ENCODE measurements at regions not wholly inside any gene's neighbourhood (a gene's known extent, or its start where the extent isn't known, plus 50 kb on each side); places are given as distances from the start of the nearest gene placed in this dataset.

GRCh38 chr14:85420707-85421106 lies 109.2 kb upstream of the FLRT2 start:
- ATAC-seq (no peak), DNase-seq (ENCODE audit: low spot score) (no peak)
- TF ChIP-seq E2F1 (CRISPR knock-in tag; IDR thresholded peaks at IDR 0.05) (no peak), USF1 (CRISPR knock-in tag; IDR thresholded peaks at IDR 0.05) (no peak), SP1 (CRISPR knock-in tag; conservative IDR thresholded peaks at IDR 0.05) (no peak), ZSCAN18 (CRISPR knock-in tag; IDR thresholded peaks at IDR 0.05) (no peak), ATF3 (CRISPR knock-in tag; conservative IDR thresholded peaks at IDR 0.05) (no peak), PRDM15 (CRISPR knock-in tag; IDR thresholded peaks at IDR 0.05) (no peak), MYBL2 (CRISPR knock-in tag; IDR thresholded peaks at IDR 0.05) (no peak), ZNF281 (CRISPR knock-in tag; IDR thresholded peaks at IDR 0.05) (no peak), SMAD3 (CRISPR knock-in tag; IDR thresholded peaks at IDR 0.05; ENCODE audit: borderline replicate concordance) (no peak), ATF1 (CRISPR knock-in tag; IDR thresholded peaks at IDR 0.05) (no peak), HMGA2 (CRISPR knock-in tag; IDR thresholded peaks at IDR 0.05) (no peak)
- no peak overlapping the region for H3K27ac Mint-ChIP-seq
- ChIA-PET POLR2A (no interaction called here), CTCF (no interaction called here)
- H3K4me1 Mint-ChIP-seq, result no peaks in the 10 kb centered on the region
- no peak overlapping the region for H3K4me3 Mint-ChIP-seq
- no peaks in the 10 kb centered on the region for H3K9me3 Mint-ChIP-seq
- no peaks in the 10 kb centered on the region for H3K36me3 Mint-ChIP-seq
- no peaks in the 10 kb centered on the region for H3K27me3 Mint-ChIP-seq (ENCODE audit: low read depth)

GRCh38 chr14:85421186-85421877 lies 108.6 kb upstream of the FLRT2 start:
- ATAC-seq (no peak), DNase-seq (ENCODE audit: low spot score) (no peak)
- ChIA-PET CTCF (no interaction called here), POLR2A (no interaction called here)
- Mint-ChIP-seq H3K4me3 (no peak overlapping the region), H3K36me3 (no peaks in the 10 kb centered on the region), H3K27me3 (ENCODE audit: low read depth) (no peaks in the 10 kb centered on the region), H3K27ac (no peak overlapping the region), H3K4me1 (no peaks in the 10 kb centered on the region), H3K9me3 (no peaks in the 10 kb centered on the region)
- TF ChIP-seq ZMAT4 (CRISPR knock-in tag; IDR thresholded peaks at IDR 0.05), result no peak
- no peak for TF ChIP-seq PREB (CRISPR knock-in tag; IDR thresholded peaks at IDR 0.05; ENCODE audit: borderline replicate concordance)
- TF ChIP-seq SP1 (CRISPR knock-in tag; conservative IDR thresholded peaks at IDR 0.05), result no peak
- no peak for TF ChIP-seq CREM (CRISPR knock-in tag; IDR thresholded peaks at IDR 0.05)
- no peak for TF ChIP-seq JUN (CRISPR knock-in tag; IDR thresholded peaks at IDR 0.05)
- TF ChIP-seq ZNF532 (CRISPR knock-in tag; IDR thresholded peaks at IDR 0.05; ENCODE audit: borderline replicate concordance), result no peak

Data from WTC11 (cell line).